GM23338 (cell line): ENCODE measurements at regions not wholly inside any gene's neighbourhood (a gene's known extent, or its start where the extent isn't known, plus 50 kb on each side); places are given as distances from the start of the nearest gene placed in this dataset.

Experiments used
- ATAC-seq: fragments of 200-7000 bp; cut with Tn5 transposase; 3 replicates; pipeline ENCODE4 v1.9.1; 2020
- DNase-seq: peaks from one replicate; pipeline ENCODE4 v3.0.0-alpha.2; 2015; ENCODE audit warnings: low spot score
- H2AFZ ChIP-seq: fragments of 200-600 bp; sonication (generic); 2 replicates; pipeline ENCODE4 v1.8.0; 2016; ENCODE audit warnings: antibody characterized with exemption, mild to moderate bottlenecking, moderate library complexity
- H3F3A ChIP-seq: fragments of 200-600 bp; sonication (generic); replicated peaks from 2 replicates; pipeline ENCODE4 v1.8.0; 2017; ENCODE audit warnings: antibody characterized with exemption, mixed run types, low read depth
- H3K27ac ChIP-seq: fragments of 200-600 bp; sonication (generic); 2 replicates; pipeline ENCODE4 v1.6.1; 2016; ENCODE audit warnings: low read depth
- H3K27me3 ChIP-seq: fragments of 200-600 bp; sonication (generic); 2 replicates; pipeline ENCODE4 v1.8.0; 2016; ENCODE audit warnings: mild to moderate bottlenecking, mixed run types, moderate library complexity; ENCODE audit not compliant: insufficient read depth
- H3K36me3 ChIP-seq: fragments of 200-600 bp; sonication (generic); 2 replicates; pipeline ENCODE4 v1.8.0; 2016; ENCODE audit warnings: mild to moderate bottlenecking; ENCODE audit not compliant: insufficient read depth
- H3K4me1 ChIP-seq: fragments of 200-600 bp; sonication (generic); 2 replicates; pipeline ENCODE4 v1.8.0; 2016; ENCODE audit warnings: mild to moderate bottlenecking, moderate library complexity; ENCODE audit not compliant: insufficient read depth
- H3K4me2 ChIP-seq: fragments of 200-600 bp; sonication (generic); 2 replicates; pipeline ENCODE4 v1.7.1; 2017; ENCODE audit warnings: mixed run types
- H3K4me3 ChIP-seq: fragments of 200-600 bp; sonication (generic); 2 replicates; pipeline ENCODE4 v1.6.1; 2016; ENCODE audit warnings: mixed run types
- H3K79me2 ChIP-seq: fragments of 200-600 bp; sonication (generic); replicated peaks from 2 replicates; pipeline ENCODE4 v1.8.0; 2017; ENCODE audit warnings: mild to moderate bottlenecking; ENCODE audit not compliant: insufficient read depth
- H3K9me2 ChIP-seq: fragments of 200-600 bp; sonication (generic); 2 replicates; pipeline ENCODE4 v1.8.0; 2017; ENCODE audit not compliant: insufficient read depth
- H4K20me1 ChIP-seq: fragments of 200-600 bp; sonication (generic); replicated peaks from 2 replicates; pipeline ENCODE4 v1.8.0; 2017; ENCODE audit warnings: mild to moderate bottlenecking; ENCODE audit not compliant: insufficient read depth
- H3K27ac Mint-ChIP-seq: 2 replicates; pipeline ENCODE4 v1.8.0; 2020; ENCODE audit warnings: inconsistent platforms, mild to moderate bottlenecking, moderate library complexity, mixed read lengths
- H3K27me3 Mint-ChIP-seq: 3 replicates; pipeline ENCODE4 v1.8.0; 2022; ENCODE audit warnings: low read depth, mild to moderate bottlenecking, moderate library complexity, mixed read lengths, inconsistent platforms; ENCODE audit not compliant: insufficient read depth, poor library complexity
- H3K36me3 Mint-ChIP-seq: 3 replicates; pipeline ENCODE4 v1.8.0; 2021; ENCODE audit warnings: low read depth, mild to moderate bottlenecking, inconsistent platforms, moderate library complexity, mixed read lengths
- H3K4me1 Mint-ChIP-seq: 3 replicates; pipeline ENCODE4 v1.8.0; 2020; ENCODE audit warnings: mild to moderate bottlenecking, inconsistent platforms, mixed read lengths
- H3K4me3 Mint-ChIP-seq: 3 replicates; pipeline ENCODE4 v1.8.0; 2021; ENCODE audit warnings: moderate library complexity, mild to moderate bottlenecking, inconsistent platforms, mixed read lengths
- H3K9me3 Mint-ChIP-seq: 3 replicates; pipeline ENCODE4 v1.8.0; 2020; ENCODE audit warnings: moderate library complexity, mild to moderate bottlenecking, inconsistent platforms, mixed read lengths
- EZH2 ChIP-seq: fragments of 200-600 bp; sonication (generic); IDR thresholded peaks from one replicate; pipeline ENCODE4 v1.8.0; 2017; ENCODE audit warnings: antibody characterized with exemption, mild to moderate bottlenecking, low read depth; ENCODE audit not compliant: unreplicated experiment
- EZH2phosphoT487 ChIP-seq: fragments of 200-600 bp; sonication (generic); IDR thresholded peaks from one replicate; pipeline ENCODE4 v1.8.1; 2018; ENCODE audit warnings: antibody characterized with exemption; ENCODE audit not compliant: unreplicated experiment
- POLR2AphosphoS5 ChIP-seq: IDR thresholded peaks from 2 replicates; pipeline ENCODE4 v1.6.1; 2016; ENCODE audit warnings: antibody characterized with exemption, low read depth
- TF ChIP-seq, protein P1 (sequence below): fragments of 250-450 bp; sonication (Bioruptor Pico); IDR thresholded peaks from 2 replicates; pipeline ENCODE4 v1.5.0; 2020; ENCODE audit warnings: mild to moderate bottlenecking, moderate library complexity
- TF ChIP-seq, protein P2 (sequence below): IDR thresholded peaks from 2 replicates; pipeline ENCODE4 v1.6.1; 2016; ENCODE audit warnings: antibody characterized with exemption
- TF ChIP-seq, protein P3 (sequence below): IDR thresholded peaks from one replicate; pipeline ENCODE4 v1.6.1; 2018; ENCODE audit warnings: antibody characterized with exemption; ENCODE audit not compliant: unreplicated experiment

DNA sequence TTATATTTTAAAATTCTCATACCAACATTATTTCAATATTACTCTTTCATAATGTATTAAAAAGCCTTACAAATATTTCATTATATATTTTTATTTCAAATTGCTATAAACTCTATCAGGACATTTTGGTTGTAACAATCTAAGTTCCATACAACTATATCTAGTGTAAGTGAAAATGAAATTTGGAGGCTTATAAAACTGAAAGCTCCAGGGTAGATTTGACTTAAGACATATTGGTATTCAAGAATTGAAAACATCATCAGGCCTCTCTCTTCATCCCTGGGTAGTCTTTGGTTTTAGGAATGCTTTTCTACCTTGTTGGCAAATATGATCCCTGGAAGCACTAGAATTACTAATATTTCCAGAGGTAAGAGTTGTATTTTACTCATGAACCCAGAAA is 342.6 kb downstream of the DTHD1 start:
- H3K36me3 Mint-ChIP-seq: no peaks in the 10 kb centered on the region; the same call in 2 of the 3 replicates

DNA sequence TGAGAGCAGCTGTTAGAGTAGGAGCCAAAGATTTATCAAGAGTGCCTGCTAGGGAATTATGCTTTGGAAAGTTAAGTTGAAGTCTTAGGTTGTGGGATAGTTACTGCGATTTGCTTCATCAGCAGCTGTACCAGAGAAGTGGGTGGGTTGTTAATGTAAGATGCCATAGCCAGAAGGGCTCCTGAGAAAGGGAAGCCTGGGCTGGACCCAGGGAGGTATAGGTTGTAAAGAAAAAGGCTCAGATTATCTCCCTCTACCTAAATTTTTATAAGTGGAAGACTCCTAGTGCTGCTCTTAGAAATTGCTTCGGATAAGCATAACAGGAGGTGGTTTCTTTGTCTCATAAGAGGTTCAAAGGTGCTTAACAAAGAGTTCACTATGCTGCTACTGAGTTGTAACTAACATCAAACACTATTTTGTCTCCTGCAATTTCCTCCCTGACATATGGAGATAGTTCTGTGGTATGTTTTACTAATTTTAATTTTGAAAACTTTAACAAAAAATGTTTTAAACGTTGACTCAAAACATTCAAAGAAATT is 356.9 kb downstream of the DTHD1 start:
- no peak overlapping the region for H3K4me3 ChIP-seq
- peak; percentile 69 for ATAC-seq
- H3K79me2 ChIP-seq: no peaks in the 10 kb centered on the region
- H3F3A ChIP-seq: no peaks in the 10 kb centered on the region
- H3K4me3 Mint-ChIP-seq: no peak overlapping the region
- peak; percentile 36 for DNase-seq
- H2AFZ ChIP-seq: no peak overlapping the region
- H3K4me1 Mint-ChIP-seq: peaks cover 38% of the 10 kb centered on the region
- H3K27me3 ChIP-seq: no peaks in the 10 kb centered on the region
- no peak overlapping the region for H3K27ac Mint-ChIP-seq
- no peaks in the 10 kb centered on the region for H3K36me3 ChIP-seq
- peak overlapping the region; percentile 53 for H3K4me2 ChIP-seq
- H3K4me1 ChIP-seq: peaks cover 34% of the 10 kb centered on the region
- H3K36me3 Mint-ChIP-seq: no peaks in the 10 kb centered on the region; the same call in 2 of the 3 replicates
- no peaks in the 10 kb centered on the region; the same call in 2 of the 3 replicates for H3K9me3 Mint-ChIP-seq
- no peaks in the 10 kb centered on the region; the same call in 1 of the 2 replicates for H3K9me2 ChIP-seq
- H3K27ac ChIP-seq: peak overlapping the region; percentile 76; the same call in 1 of the 2 replicates
- H3K27me3 Mint-ChIP-seq: peaks cover 4% of the 10 kb centered on the region
- TF ChIP-seq EZH2phosphoT487 (no peak), EZH2 (no peak)
- TF ChIP-seq, protein P1, sequence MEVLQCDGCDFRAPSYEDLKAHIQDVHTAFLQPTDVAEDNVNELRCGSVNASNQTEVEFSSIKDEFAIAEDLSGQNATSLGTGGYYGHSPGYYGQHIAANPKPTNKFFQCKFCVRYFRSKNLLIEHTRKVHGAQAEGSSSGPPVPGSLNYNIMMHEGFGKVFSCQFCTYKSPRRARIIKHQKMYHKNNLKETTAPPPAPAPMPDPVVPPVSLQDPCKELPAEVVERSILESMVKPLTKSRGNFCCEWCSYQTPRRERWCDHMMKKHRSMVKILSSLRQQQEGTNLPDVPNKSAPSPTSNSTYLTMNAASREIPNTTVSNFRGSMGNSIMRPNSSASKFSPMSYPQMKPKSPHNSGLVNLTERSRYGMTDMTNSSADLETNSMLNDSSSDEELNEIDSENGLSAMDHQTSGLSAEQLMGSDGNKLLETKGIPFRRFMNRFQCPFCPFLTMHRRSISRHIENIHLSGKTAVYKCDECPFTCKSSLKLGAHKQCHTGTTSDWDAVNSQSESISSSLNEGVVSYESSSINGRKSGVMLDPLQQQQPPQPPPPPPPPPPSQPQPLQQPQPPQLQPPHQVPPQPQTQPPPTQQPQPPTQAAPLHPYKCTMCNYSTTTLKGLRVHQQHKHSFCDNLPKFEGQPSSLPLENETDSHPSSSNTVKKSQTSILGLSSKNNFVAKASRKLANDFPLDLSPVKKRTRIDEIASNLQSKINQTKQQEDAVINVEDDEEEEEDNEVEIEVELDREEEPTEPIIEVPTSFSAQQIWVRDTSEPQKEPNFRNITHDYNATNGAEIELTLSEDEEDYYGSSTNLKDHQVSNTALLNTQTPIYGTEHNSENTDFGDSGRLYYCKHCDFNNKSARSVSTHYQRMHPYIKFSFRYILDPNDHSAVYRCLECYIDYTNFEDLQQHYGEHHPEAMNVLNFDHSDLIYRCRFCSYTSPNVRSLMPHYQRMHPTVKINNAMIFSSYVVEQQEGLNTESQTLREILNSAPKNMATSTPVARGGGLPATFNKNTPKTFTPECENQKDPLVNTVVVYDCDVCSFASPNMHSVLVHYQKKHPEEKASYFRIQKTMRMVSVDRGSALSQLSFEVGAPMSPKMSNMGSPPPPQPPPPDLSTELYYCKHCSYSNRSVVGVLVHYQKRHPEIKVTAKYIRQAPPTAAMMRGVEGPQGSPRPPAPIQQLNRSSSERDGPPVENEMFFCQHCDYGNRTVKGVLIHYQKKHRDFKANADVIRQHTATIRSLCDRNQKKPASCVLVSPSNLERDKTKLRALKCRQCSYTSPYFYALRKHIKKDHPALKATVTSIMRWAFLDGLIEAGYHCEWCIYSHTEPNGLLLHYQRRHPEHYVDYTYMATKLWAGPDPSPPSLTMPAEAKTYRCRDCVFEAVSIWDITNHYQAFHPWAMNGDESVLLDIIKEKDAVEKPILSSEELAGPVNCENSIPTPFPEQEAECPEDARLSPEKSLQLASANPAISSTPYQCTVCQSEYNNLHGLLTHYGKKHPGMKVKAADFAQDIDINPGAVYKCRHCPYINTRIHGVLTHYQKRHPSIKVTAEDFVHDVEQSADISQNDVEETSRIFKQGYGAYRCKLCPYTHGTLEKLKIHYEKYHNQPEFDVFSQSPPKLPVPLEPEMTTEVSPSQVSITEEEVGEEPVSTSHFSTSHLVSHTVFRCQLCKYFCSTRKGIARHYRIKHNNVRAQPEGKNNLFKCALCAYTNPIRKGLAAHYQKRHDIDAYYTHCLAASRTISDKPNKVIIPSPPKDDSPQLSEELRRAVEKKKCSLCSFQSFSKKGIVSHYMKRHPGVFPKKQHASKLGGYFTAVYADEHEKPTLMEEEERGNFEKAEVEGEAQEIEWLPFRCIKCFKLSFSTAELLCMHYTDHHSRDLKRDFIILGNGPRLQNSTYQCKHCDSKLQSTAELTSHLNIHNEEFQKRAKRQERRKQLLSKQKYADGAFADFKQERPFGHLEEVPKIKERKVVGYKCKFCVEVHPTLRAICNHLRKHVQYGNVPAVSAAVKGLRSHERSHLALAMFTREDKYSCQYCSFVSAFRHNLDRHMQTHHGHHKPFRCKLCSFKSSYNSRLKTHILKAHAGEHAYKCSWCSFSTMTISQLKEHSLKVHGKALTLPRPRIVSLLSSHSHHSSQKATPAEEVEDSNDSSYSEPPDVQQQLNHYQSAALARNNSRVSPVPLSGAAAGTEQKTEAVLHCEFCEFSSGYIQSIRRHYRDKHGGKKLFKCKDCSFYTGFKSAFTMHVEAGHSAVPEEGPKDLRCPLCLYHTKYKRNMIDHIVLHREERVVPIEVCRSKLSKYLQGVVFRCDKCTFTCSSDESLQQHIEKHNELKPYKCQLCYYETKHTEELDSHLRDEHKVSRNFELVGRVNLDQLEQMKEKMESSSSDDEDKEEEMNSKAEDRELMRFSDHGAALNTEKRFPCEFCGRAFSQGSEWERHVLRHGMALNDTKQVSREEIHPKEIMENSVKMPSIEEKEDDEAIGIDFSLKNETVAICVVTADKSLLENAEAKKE (CRISPR knock-in tag): no peak
- TF ChIP-seq, protein P2, sequence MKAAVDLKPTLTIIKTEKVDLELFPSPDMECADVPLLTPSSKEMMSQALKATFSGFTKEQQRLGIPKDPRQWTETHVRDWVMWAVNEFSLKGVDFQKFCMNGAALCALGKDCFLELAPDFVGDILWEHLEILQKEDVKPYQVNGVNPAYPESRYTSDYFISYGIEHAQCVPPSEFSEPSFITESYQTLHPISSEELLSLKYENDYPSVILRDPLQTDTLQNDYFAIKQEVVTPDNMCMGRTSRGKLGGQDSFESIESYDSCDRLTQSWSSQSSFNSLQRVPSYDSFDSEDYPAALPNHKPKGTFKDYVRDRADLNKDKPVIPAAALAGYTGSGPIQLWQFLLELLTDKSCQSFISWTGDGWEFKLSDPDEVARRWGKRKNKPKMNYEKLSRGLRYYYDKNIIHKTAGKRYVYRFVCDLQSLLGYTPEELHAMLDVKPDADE: no peak
- no peaks in the 10 kb centered on the region for H4K20me1 ChIP-seq

More for the DNA sequence above, 342.6 kb downstream of the DTHD1 start:
- ATAC-seq (no peak), DNase-seq (no peak)
- Histone ChIP-seq H3K4me3 (no peak overlapping the region), H3K27me3 (no peaks in the 10 kb centered on the region), H3K36me3 (no peaks in the 10 kb centered on the region), H3K79me2 (no peaks in the 10 kb centered on the region), H3K4me2 (no peak overlapping the region), H4K20me1 (no peaks in the 10 kb centered on the region), H3K9me2 (0 out of 2 replicates have a peak, but pooled peaks cover 3% of the 10 kb centered on the region), H3K27ac (no peak overlapping the region), H3F3A (no peaks in the 10 kb centered on the region), H3K4me1 (no peaks in the 10 kb centered on the region), H2AFZ (no peak overlapping the region)
- Mint-ChIP-seq H3K27ac (no peak overlapping the region), H3K27me3 (peaks cover 2% of the 10 kb centered on the region), H3K4me1 (no peaks in the 10 kb centered on the region), H3K4me3 (no peak overlapping the region), H3K9me3 (peaks cover 4% of the 10 kb centered on the region; the same call in 1 of the 3 replicates)
- TF ChIP-seq, protein P3, sequence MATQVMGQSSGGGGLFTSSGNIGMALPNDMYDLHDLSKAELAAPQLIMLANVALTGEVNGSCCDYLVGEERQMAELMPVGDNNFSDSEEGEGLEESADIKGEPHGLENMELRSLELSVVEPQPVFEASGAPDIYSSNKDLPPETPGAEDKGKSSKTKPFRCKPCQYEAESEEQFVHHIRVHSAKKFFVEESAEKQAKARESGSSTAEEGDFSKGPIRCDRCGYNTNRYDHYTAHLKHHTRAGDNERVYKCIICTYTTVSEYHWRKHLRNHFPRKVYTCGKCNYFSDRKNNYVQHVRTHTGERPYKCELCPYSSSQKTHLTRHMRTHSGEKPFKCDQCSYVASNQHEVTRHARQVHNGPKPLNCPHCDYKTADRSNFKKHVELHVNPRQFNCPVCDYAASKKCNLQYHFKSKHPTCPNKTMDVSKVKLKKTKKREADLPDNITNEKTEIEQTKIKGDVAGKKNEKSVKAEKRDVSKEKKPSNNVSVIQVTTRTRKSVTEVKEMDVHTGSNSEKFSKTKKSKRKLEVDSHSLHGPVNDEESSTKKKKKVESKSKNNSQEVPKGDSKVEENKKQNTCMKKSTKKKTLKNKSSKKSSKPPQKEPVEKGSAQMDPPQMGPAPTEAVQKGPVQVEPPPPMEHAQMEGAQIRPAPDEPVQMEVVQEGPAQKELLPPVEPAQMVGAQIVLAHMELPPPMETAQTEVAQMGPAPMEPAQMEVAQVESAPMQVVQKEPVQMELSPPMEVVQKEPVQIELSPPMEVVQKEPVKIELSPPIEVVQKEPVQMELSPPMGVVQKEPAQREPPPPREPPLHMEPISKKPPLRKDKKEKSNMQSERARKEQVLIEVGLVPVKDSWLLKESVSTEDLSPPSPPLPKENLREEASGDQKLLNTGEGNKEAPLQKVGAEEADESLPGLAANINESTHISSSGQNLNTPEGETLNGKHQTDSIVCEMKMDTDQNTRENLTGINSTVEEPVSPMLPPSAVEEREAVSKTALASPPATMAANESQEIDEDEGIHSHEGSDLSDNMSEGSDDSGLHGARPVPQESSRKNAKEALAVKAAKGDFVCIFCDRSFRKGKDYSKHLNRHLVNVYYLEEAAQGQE: no peak
- TF ChIP-seq POLR2AphosphoS5: no peak
